ENCODE measurements at regions not wholly inside any gene's neighbourhood (a gene's known extent, or its start where the extent isn't known, plus 50 kb on each side); places are given as distances from the start of the nearest gene placed in this dataset.

GRCh38 chr1:217078078-217078690 lies 355.0 kb upstream of the ESRRG start:
- DNase-seq (ENCODE audit: low read depth) = no peak
- TF ChIP-seq CTCF (IDR thresholded peaks at IDR 0.05; ENCODE audit: low read length, missing control alignments) = no peak
- no peak overlapping the region for H3K4me3 ChIP-seq (replicated peaks; ENCODE audit: low read depth, low read length)

DNA sequence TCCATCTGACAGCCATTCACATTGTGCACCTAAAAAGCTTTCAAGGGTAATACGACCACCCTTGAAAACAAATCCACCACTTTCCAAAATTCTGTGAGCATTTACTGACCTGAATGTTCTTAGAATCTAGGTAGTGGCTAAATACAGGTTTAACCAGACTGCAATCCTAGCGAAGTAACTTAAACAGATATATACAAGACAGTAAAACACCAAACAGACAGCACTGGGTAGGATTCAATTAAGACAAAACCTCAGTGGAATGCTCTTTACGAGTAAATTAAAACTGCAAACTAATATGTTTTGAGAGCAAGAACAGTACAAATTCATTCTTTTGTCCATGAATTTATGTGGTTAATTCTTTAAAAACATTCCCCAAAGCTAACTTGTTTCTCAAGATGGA lies 354.2 kb upstream of the ESRRG start:
- no peak for DNase-seq (ENCODE audit: low read depth)
- no peak for TF ChIP-seq CTCF (IDR thresholded peaks at IDR 0.05; ENCODE audit: low read length, missing control alignments)
- no peak overlapping the region for H3K4me3 ChIP-seq (replicated peaks; ENCODE audit: low read depth, low read length)

DNA sequence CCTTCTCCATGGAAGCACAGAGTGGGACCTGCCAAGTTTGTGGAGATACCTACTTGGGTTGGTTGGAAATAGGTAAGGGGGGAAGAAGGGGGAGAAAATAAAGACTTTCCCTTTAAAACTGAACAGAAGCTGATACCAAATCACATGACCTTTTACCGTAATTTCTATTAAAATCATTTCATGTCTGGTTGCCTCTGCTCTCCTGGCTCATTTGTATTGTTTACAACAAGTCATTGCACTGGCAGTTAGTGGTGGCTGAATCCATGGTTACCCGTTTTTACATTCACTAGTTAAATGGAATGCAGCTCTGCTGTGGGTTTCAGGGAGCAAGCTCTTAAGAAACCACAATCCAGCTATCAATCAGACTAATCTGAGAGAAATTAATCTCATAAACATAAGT lies 353.7 kb upstream of the ESRRG start:
- H3K4me3 ChIP-seq (replicated peaks; ENCODE audit: low read depth, low read length) = no peak overlapping the region
- DNase-seq (ENCODE audit: low read depth) = no peak
- TF ChIP-seq CTCF (IDR thresholded peaks at IDR 0.05; ENCODE audit: low read length, missing control alignments) = no peak

GRCh38 chr1:217072926-217073325 lies 349.7 kb upstream of the ESRRG start:
- TF ChIP-seq CTCF (IDR thresholded peaks at IDR 0.05; ENCODE audit: low read length, missing control alignments) = no peak
- DNase-seq (ENCODE audit: low read depth) = no peak
- H3K4me3 ChIP-seq (replicated peaks; ENCODE audit: low read depth, low read length) = no peak overlapping the region

GRCh38 chr1:217067642-217068041 lies 344.4 kb upstream of the ESRRG start:
- no peak for TF ChIP-seq CTCF (IDR thresholded peaks at IDR 0.05; ENCODE audit: low read length, missing control alignments)
- no peak overlapping the region for H3K4me3 ChIP-seq (replicated peaks; ENCODE audit: low read depth, low read length)
- no peak for DNase-seq (ENCODE audit: low read depth)

DNA sequence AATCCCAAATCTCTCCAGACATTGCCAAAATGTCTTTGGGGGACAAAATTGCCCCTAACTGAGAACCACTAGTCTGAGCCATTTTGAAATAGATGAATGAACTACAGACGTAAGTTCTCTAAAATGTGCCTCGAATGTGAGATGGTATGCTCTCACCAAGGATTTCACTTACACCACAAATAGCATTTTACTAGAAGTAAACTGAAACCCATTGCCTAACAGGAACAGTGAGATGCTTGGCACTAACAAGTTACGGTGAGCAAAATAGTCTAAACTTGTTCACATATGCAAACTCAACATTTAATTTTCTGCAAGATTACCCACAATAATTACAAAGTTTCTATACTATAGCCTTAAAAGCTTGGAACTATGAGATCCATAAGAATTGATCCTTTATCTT lies 343.6 kb upstream of the ESRRG start:
- no peak for DNase-seq (ENCODE audit: low read depth)
- H3K4me3 ChIP-seq (replicated peaks; ENCODE audit: low read depth, low read length) = no peak overlapping the region
- TF ChIP-seq CTCF (IDR thresholded peaks at IDR 0.05; ENCODE audit: low read length, missing control alignments) = no peak

GRCh38 chr1:217063172-217063908 lies 340.1 kb upstream of the ESRRG start:
- no peak overlapping the region for H3K4me3 ChIP-seq (replicated peaks; ENCODE audit: low read depth, low read length)
- no peak for DNase-seq (ENCODE audit: low read depth)
- TF ChIP-seq CTCF (IDR thresholded peaks at IDR 0.05; ENCODE audit: low read length, missing control alignments) = no peak

Measured in fibroblast of pulmonary artery (primary cell).